ENCODE measurements at regions not wholly inside any gene's neighbourhood (a gene's known extent, or its start where the extent isn't known, plus 50 kb on each side); places are given as distances from the start of the nearest gene placed in this dataset.

GRCh38 chr18:34543945-34544344 is 166.2 kb upstream of the DTNA start:
- no peak for FAIRE-seq
- TF ChIP-seq POLR2A (IDR thresholded peaks at IDR 0.05; ENCODE audit: low read depth, low read length), result no peak
- TF ChIP-seq POLR2AphosphoS5 (IDR thresholded peaks at IDR 0.05; ENCODE audit: low read depth, low read length), result no peak
- TF ChIP-seq TAF1 (IDR thresholded peaks at IDR 0.05; ENCODE audit: borderline replicate concordance, low read depth, low read length), result no peak
- DNase-seq (ENCODE audit: insufficient read length), result no peak

DNA sequence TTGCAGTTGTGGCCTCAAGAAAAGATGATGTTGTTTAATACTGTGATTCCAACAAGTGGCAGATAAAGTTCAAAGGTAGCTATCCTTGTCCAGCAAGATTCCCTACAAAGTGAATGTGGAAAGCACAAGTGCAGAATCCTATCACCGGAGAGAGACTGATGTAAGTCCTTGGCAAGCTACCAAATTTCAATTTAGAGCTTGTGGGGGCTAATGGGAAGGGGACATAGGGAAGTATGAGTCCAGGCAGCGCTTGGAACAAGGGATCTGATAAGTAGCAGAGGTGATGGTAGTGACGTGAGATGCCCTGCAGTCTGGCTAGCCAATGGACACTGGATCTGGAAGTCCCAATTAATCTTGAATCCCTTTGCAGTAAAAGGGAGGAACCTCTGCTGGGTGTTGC is 165.2 kb upstream of the DTNA start:
- TF ChIP-seq POLR2AphosphoS5 (IDR thresholded peaks at IDR 0.05; ENCODE audit: low read depth, low read length), result no peak
- TF ChIP-seq POLR2A (IDR thresholded peaks at IDR 0.05; ENCODE audit: low read depth, low read length), result no peak
- no peak for TF ChIP-seq TAF1 (IDR thresholded peaks at IDR 0.05; ENCODE audit: borderline replicate concordance, low read depth, low read length)
- FAIRE-seq (no peak), DNase-seq (ENCODE audit: insufficient read length) (no peak)

DNA sequence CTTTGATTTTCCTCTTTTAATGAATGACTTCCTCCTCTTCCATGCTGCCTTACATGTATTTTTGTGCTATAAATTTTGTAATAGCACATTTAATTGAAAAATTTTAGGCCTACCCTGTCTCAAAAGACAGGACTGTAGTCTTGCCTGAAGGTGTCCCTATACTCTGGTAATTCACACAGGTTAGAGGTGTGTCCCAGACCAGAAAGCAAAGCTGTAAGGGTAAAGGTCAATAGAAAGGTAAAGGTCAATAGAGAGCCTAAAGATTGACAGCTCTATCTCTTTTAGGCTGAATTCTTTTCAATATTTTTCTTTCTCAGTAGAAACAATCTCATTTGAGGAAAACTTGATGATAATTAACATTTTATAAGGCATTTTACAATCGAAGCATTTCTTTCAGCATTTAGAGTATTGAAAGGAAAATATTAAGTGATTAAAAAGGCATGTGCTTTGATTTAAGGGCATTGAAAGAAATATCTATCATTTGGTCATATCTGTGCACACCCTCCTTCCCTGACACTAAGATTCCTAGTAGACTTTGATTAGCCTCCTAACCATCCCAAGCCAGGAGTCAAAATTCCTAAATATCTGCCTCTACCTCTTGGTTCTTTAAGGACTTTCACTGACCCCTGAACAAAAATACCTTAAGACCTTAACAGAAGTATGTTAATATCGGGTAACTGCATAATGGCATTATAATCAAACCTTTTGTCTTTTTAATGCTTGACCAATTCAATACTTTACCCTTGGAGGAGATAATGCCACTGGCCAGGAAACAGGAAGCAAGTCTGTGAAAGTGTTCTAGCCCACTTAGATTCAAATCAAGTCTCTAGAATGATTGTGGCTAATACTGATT is 161.8 kb upstream of the DTNA start:
- DNase-seq (ENCODE audit: insufficient read length) (no peak), FAIRE-seq (no peak)
- TF ChIP-seq TAF1 (IDR thresholded peaks at IDR 0.05; ENCODE audit: borderline replicate concordance, low read depth, low read length) (no peak), POLR2AphosphoS5 (IDR thresholded peaks at IDR 0.05; ENCODE audit: low read depth, low read length) (no peak), POLR2A (IDR thresholded peaks at IDR 0.05; ENCODE audit: low read depth, low read length) (no peak)

DNA sequence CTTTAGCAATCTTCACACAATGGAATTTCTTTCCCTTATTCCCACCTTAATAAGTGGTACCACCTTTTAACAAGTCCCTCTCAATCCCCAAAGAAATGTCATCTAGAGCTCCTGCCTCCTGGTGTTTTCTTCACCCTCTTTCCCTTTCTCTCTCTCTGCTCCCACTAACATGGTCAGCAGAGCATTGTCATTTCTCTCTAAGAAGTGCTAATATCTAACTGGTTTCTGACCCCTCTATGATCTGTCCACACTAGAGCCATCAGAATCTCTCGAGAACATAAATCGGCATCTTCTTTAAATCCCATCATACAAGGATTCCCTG is 161.2 kb upstream of the DTNA start:
- TF ChIP-seq POLR2A (IDR thresholded peaks at IDR 0.05; ENCODE audit: low read depth, low read length) (no peak), POLR2AphosphoS5 (IDR thresholded peaks at IDR 0.05; ENCODE audit: low read depth, low read length) (no peak), TAF1 (IDR thresholded peaks at IDR 0.05; ENCODE audit: borderline replicate concordance, low read depth, low read length) (no peak)
- DNase-seq (ENCODE audit: insufficient read length) (no peak), FAIRE-seq (no peak)

DNA sequence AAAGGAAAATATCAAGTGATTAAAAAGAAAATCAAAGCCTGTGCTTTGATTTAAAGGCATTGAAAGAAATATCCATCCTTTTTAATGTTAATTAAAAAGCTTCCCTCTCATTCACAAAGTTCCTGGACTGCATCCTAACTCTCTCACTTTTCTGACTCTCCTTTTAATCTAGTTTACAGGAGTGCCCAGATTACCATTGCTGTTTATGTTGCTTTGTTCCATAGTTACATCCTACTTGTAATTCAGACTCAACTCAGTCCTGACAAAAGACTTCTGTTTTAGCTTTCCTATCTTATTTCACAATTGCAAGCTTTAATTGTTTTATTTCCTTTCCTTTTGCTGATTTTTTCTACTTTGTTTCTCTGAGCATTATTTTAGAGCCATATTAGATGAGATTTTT is 160.7 kb upstream of the DTNA start:
- no peak for FAIRE-seq

GRCh38 chr18:34550156-34550555 is 159.9 kb upstream of the DTNA start:
- FAIRE-seq, result no peak
- DNase-seq (ENCODE audit: insufficient read length), result no peak
- no peak for TF ChIP-seq TAF1 (IDR thresholded peaks at IDR 0.05; ENCODE audit: borderline replicate concordance, low read depth, low read length)
- no peak for TF ChIP-seq POLR2A (IDR thresholded peaks at IDR 0.05; ENCODE audit: low read depth, low read length)
- no peak for TF ChIP-seq POLR2AphosphoS5 (IDR thresholded peaks at IDR 0.05; ENCODE audit: low read depth, low read length)

More for the DNA sequence above, 160.7 kb upstream of the DTNA start:
- no peak for DNase-seq (ENCODE audit: insufficient read length)
- TF ChIP-seq POLR2A (IDR thresholded peaks at IDR 0.05; ENCODE audit: low read depth, low read length), result no peak
- no peak for TF ChIP-seq POLR2AphosphoS5 (IDR thresholded peaks at IDR 0.05; ENCODE audit: low read depth, low read length)
- no peak for TF ChIP-seq TAF1 (IDR thresholded peaks at IDR 0.05; ENCODE audit: borderline replicate concordance, low read depth, low read length)

- no peak for DNase-seq (ENCODE audit: insufficient read length)
- no peak for FAIRE-seq
- no peak for TF ChIP-seq POLR2AphosphoS5 (IDR thresholded peaks at IDR 0.05; ENCODE audit: low read depth, low read length)
- TF ChIP-seq POLR2A (IDR thresholded peaks at IDR 0.05; ENCODE audit: low read depth, low read length), result no peak
- TF ChIP-seq TAF1 (IDR thresholded peaks at IDR 0.05; ENCODE audit: borderline replicate concordance, low read depth, low read length), result no peak
These were observed 159.2 kb upstream of the DTNA start for GRCh38 chr18:34550902-34551301.

GRCh38 chr18:34551824-34552223 is 158.3 kb upstream of the DTNA start:
- TF ChIP-seq POLR2AphosphoS5 (IDR thresholded peaks at IDR 0.05; ENCODE audit: low read depth, low read length), result no peak
- no peak for TF ChIP-seq TAF1 (IDR thresholded peaks at IDR 0.05; ENCODE audit: borderline replicate concordance, low read depth, low read length)
- no peak for TF ChIP-seq POLR2A (IDR thresholded peaks at IDR 0.05; ENCODE audit: low read depth, low read length)
- DNase-seq (ENCODE audit: insufficient read length) (no peak), FAIRE-seq (no peak)

DNA sequence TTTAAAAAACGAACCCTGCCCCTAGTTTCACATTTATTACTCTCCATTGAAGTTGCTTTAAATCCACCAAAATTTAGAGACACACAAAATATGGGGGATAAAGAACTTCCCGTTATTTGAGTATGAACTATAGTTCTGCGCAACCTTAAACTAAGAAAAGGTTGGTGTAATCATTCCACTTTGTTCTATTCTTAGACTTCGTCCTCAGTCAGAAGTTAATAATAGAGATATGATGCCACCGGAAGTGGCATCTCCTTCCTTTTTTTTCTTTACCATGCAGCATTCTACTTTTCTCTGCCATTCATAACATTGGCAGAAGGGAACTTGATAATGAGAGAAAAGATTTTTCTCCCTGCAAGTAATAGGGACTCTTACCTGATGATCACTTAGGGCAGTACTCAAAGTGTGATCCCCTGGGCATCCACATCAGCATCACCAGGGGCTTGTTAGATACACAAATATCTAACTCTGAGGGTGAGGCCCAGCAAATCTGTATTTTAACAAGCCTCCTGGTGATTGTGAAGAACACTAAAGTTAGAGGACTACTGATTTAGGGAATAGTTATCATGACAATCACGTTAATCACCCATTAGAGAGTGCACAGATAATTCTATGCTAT is 147.7 kb upstream of the DTNA start:
- TF ChIP-seq TAF1 (IDR thresholded peaks at IDR 0.05; ENCODE audit: borderline replicate concordance, low read depth, low read length), result no peak
- no peak for TF ChIP-seq POLR2AphosphoS5 (IDR thresholded peaks at IDR 0.05; ENCODE audit: low read depth, low read length)
- no peak for TF ChIP-seq POLR2A (IDR thresholded peaks at IDR 0.05; ENCODE audit: low read depth, low read length)
- no peak for DNase-seq (ENCODE audit: insufficient read length)
- no peak for FAIRE-seq

DNA sequence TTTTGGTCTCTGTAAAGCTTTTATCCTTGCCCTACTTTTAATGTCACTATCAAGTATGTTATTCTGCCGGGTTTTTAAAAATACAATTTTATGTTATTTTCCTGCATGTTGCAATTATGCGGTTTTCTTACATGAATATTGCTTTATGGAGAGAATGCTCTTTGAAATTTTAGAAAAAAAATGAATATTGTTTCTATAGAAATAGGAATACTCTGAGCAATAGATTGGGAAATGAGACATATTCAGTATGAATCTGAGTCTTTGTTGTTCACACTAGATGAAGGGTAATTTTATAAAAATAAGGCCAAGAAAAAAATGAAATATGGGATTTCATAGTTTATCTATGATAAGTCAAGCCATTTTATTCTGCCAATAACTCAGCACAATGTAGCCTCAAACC is 142.2 kb upstream of the DTNA start:
- TF ChIP-seq POLR2A (IDR thresholded peaks at IDR 0.05; ENCODE audit: low read depth, low read length), result no peak
- TF ChIP-seq POLR2AphosphoS5 (IDR thresholded peaks at IDR 0.05; ENCODE audit: low read depth, low read length), result no peak
- TF ChIP-seq TAF1 (IDR thresholded peaks at IDR 0.05; ENCODE audit: borderline replicate concordance, low read depth, low read length), result no peak
- DNase-seq (ENCODE audit: insufficient read length) (no peak), FAIRE-seq (no peak)

- no peak for FAIRE-seq
- no peak for TF ChIP-seq POLR2A (IDR thresholded peaks at IDR 0.05; ENCODE audit: low read depth, low read length)
- TF ChIP-seq TAF1 (IDR thresholded peaks at IDR 0.05; ENCODE audit: borderline replicate concordance, low read depth, low read length), result no peak
- no peak for TF ChIP-seq POLR2AphosphoS5 (IDR thresholded peaks at IDR 0.05; ENCODE audit: low read depth, low read length)
- no peak for DNase-seq (ENCODE audit: insufficient read length)
These were observed 133.5 kb upstream of the DTNA start for GRCh38 chr18:34576622-34577021.

DNA sequence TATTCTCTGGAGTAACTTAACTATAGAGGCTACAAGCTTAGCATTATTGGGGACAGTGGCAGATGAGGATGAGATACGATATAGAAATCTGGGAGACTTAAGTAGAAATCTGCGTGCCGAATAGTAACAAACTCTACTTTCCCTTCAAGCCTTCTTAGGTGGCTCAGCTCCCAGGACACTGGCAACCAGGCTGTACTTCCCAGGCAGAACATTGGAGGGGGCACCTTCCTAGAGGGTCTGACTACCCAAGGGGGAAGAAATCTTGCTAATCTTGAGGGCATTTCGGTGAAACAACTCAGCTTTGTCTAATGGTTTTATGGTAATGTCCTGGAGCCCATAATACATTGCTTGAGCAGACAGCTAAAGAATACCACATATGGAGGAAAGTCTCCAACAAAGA is 126.2 kb upstream of the DTNA start:
- FAIRE-seq (no peak), DNase-seq (ENCODE audit: insufficient read length) (no peak)
- TF ChIP-seq POLR2A (IDR thresholded peaks at IDR 0.05; ENCODE audit: low read depth, low read length) (no peak), TAF1 (IDR thresholded peaks at IDR 0.05; ENCODE audit: borderline replicate concordance, low read depth, low read length) (no peak), POLR2AphosphoS5 (IDR thresholded peaks at IDR 0.05; ENCODE audit: low read depth, low read length) (no peak)

Data from GM12892 (cell line).